C1 segment of cervical spinal cord (tissue), 14 donors: ENCODE measurements at regions not wholly inside any gene's neighbourhood (a gene's known extent, or its start where the extent isn't known, plus 50 kb on each side); places are given as distances from the start of the nearest gene placed in this dataset.
A peak's percentile ranks its signal among the peaks of the same experiment; 100 is the strongest.

Experiments
- DNase-seq, 14 donors: peaks; one replicate each; lab custom pipeline; 2025; lab: John Stamatoyannopoulos, UW

DNA sequence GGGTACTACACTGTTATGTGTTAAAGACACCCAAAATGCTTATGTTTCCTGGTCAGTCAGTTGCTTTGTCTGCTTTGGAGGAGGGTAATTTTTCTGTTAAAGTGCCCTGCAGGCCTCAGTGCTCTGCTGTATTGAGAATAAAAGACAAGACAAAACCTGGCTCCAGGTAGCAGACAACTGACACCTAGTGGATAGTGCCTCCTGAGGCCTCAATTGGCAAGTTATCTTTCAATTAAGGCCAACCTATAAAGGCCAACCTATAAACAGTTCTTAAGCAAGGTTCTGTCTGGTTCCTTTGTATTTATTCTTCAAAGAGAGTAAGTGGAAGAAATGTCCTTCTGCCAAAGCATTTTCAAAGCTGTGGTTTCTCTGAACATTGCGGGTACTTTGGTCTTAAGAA lies 773.8 kb downstream of the MECOM start:
- DNase-seq = no peak

- no peak for DNase-seq
Observed at GRCh38 chr3:168888781-168889180, 774.7 kb downstream of the MECOM start.

- DNase-seq = no peak
Observed at GRCh38 chr3:168885028-168885427, 778.5 kb downstream of the MECOM start.

- DNase-seq = no peak
Observed at GRCh38 chr3:168884353-168884903, 779.1 kb downstream of the MECOM start.

DNA sequence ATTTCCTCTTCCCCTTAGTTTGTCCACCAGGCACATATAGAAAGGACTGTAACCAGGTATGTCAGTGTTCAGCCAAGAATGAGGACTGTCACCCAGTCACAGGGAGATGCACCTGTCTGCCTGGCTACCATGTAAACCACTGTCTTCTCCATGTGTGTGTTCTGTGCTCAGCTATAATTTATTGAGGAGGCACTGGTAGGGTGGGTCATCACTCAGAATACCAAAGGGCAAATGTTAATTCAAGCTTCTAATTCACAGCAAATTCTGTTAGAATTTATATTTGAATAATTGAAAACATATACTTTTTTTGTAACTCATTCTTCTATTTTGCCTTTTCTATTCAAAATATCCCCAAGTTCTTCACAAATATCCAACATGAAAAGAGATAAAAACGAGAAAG lies 780.4 kb downstream of the MECOM start:
- DNase-seq = no peak

- DNase-seq = no peak
Observed at GRCh38 chr3:168881804-168882203, 781.7 kb downstream of the MECOM start.

- no peak for DNase-seq
Observed at GRCh38 chr3:168878655-168879054, 782.9 kb upstream of the GOLIM4 start.

- no peak for DNase-seq
Observed at GRCh38 chr3:168877899-168878298, 782.2 kb upstream of the GOLIM4 start.

GRCh38 chr3:168876346-168877035 lies 780.8 kb upstream of the GOLIM4 start:
- DNase-seq = no peak

DNA sequence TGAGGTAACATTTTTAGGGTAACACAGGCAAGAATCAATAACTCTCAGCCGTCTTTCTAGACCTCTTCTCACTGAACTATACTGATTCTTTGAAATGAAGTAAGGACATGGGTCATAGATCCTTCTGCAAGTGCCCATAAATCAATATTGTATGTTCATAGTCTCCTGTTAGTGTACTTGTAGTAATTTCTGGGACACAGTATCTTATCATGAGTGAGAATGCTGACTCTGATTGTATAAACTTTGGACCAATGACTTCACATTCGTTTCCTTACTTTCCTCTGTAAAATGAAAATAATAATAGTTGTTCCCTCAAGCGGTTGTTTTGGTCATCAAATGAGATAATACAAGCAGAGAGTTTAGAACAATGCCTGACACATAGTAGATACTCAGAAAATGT lies 777.1 kb upstream of the GOLIM4 start:
- DNase-seq = no peak

GRCh38 chr3:168870892-168871291 lies 775.2 kb upstream of the GOLIM4 start:
- DNase-seq = no peak

DNA sequence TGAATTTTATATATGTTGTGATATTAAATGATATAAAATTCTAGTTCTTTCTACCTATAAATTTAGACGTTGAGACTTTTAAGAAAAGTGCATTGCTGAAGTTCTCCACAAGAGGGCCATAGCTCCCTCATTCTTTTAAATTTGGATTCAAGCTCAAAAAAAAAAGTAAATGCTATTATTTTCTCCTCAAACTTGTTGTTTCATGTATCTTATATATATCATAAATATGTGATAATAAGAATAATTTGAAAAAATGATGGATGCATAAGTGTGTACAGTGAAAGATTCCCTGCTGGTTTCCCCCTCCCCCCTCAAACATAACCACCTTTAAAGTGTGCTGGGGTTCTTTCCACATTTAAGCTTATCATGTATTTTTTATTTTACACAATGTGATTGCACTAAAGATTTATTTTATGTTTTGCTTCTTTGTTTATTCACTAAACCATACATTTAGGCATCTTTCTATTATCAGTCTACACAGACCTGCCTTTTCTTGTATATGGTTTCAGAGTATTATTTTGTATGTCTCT lies 769.4 kb upstream of the GOLIM4 start:
- DNase-seq = no peak

GRCh38 chr3:168864107-168865021 lies 768.6 kb upstream of the GOLIM4 start:
- DNase-seq = no peak

GRCh38 chr3:168863561-168863960 lies 767.8 kb upstream of the GOLIM4 start:
- DNase-seq = no peak

GRCh38 chr3:168862466-168862865 lies 766.7 kb upstream of the GOLIM4 start:
- no peak for DNase-seq

- DNase-seq = no peak
Observed at GRCh38 chr3:168860592-168860991, 764.9 kb upstream of the GOLIM4 start.

DNA sequence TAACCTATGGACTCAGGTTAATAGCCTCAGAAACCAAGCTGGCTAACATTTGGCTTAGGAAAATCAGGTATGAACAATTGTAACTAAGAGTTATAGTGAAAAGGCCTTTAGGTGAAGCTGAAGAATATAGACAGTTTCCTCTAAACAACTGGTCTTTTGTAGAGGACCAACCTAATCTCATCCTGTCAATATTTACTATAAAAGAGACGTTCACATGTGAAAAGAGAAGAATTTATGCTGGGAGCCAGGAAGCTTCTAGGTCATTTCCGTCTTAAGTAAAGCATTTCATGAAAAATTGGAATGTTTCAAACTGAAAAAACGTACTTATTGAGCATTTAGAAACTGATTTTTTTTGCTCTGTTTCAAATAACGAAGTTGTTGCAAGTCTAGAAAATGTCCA lies 764.3 kb upstream of the GOLIM4 start:
- DNase-seq = no peak

- no peak for DNase-seq
Observed at GRCh38 chr3:168859574-168859973, 763.9 kb upstream of the GOLIM4 start.

GRCh38 chr3:168859143-168859542 lies 763.4 kb upstream of the GOLIM4 start:
- no peak for DNase-seq

DNA sequence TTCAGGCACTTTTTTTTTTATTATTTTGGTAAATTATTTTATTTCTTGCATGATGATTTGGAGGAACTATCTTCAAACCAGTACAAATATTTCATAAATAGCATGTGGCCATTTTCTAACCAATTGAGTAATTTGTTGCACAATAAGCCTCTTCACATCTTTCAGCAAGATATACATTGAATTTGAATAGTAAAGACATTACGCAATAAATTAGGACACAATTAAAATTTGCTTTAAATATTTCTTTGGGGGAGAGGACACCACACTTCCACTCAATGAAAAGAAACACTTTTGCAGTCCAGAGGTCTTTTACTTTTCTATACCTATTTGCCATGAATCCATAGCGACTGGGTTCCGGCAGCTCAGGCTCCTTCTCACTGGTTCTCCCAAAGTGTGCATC lies 762.6 kb upstream of the GOLIM4 start:
- DNase-seq = no peak

DNA sequence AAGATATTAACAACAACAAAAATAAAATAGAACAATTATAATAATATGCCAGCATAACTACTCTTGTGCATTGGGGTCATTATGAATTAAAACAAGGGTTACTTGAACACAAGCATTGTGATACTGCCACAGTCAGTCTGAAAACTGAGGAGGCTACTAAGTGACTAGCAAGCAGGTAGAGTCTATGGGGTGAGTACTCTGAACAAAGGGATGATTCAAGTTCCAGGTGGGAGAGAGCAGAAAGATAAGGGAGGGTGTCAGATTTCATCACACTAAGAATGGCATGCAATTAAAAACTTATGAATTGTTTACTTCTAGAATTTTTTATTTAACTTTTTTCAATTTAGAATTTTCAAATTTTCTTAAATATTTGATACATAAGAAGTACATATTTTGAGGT lies 754.4 kb upstream of the GOLIM4 start:
- no peak for DNase-seq

DNA sequence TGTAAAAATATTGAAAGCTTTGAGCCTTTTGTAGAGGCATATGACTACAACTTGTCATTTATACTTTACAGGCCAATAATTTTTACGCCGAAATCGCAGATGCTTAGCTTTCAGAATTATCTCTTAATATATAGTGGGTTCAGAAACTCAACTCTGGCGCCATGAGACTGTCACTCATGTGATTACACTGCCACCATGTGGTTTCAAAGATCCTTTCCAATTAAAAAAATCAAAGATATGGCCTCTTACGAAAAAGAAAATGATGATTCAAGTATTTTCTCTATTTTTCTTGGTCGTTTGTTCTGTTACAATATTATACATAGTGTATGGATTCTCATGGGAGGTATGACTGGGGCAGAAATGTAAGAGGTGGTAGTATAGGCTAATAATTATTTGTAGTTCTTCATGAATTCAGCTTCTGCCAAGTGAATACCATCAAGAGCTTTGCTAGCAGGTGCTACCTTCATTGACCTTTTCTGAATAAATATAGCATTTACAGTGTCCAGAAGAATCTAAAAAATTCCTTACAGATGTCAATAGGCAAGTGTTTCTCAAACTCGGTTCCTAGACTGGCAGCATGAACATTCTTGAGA lies 751.7 kb upstream of the GOLIM4 start:
- DNase-seq = peak in 2 of 14 donors; percentile 2 to 3
